ENCODE measurements at regions not wholly inside any gene's neighbourhood (a gene's known extent, or its start where the extent isn't known, plus 50 kb on each side); places are given as distances from the start of the nearest gene placed in this dataset.
A peak's percentile ranks its signal among the peaks of the same experiment; 100 is the strongest.

DNA sequence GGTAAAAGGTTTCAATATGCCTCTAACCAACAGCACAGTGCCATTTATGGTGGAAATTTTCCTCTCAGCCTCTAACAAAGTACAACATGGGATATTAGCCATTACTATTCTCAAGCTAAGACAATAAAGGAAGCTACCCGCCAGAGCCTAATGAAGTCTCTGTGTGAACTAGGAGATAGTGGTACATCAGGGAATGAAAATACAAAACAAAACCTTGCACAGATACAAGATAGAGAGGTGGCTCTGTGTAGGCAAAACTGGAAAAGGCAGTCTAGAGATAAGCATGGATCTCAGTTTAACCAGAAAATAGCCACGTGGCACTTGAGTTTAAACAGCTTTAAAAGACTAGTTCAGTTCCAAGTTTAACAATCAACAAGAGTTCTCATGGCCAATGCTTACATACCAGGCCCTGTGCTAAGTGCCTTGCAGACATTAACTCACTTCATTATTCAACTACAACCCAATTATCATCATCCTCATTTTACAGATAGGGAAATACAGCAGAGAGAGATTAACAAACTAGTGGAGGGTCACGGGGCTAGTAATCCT, 279.3 kb downstream of the IGSF11 start:
- H2BK12ac ChIP-seq (ENCODE audit: low read depth, low read length), result no peak overlapping the region
- H3K9ac ChIP-seq (replicated peaks in 1 of 4; ENCODE audit: extremely low read depth in 1 of 4, low read depth in 3 of 4, low read length in 3 of 4), result no peak overlapping the region
- no peaks in the 10 kb centered on the region for H3K79me2 ChIP-seq (ENCODE audit: control insufficient read depth in 1 of 2, insufficient read depth in 2 of 2, low read length in 2 of 2)
- H3K79me1 ChIP-seq (ENCODE audit: low read depth, low read length), result no peaks in the 10 kb centered on the region
- FAIRE-seq (no peak), DNase-seq (ENCODE audit: low read depth in 1 of 2, low spot score in 2 of 2) (no peak)
- H2AFZ ChIP-seq (ENCODE audit: low read length), result 0 out of 2 replicates have a peak overlapping the region, but pooled peaks have one; percentile 41
- no peaks in the 10 kb centered on the region for H3K4me1 ChIP-seq (replicated peaks in 1 of 4; ENCODE audit: control insufficient read depth in 3 of 4, insufficient read depth in 4 of 4, low read length in 3 of 4)
- no peak overlapping the region for H4K5ac ChIP-seq (ENCODE audit: insufficient read length, low read depth, low read length)
- no peaks in the 10 kb centered on the region for H3K23me2 ChIP-seq (ENCODE audit: low read depth, low read length)
- H2AK5ac ChIP-seq (ENCODE audit: low read depth, low read length), result no peak overlapping the region
- H3K9me3 ChIP-seq (ENCODE audit: insufficient read depth in 2 of 2, low read depth in 1 of 2, low read length in 1 of 2), result no peaks in the 10 kb centered on the region
- WGBS, 2 experiments (ENCODE audit: extremely low coverage in 1 of 2, insufficient coverage in 1 of 2, insufficient read length in 1 of 2, insufficient replicate concordance in 2 of 2, low coverage in 1 of 2, low lambda C conversion rate in 2 of 2, missing lambda C conversion rate in 1 of 2), result 87% methylated on average over 3 of the region's 3 CpGs; no CpG with 5 or more reads in 1 of the 2 experiments
- H3K36me3 ChIP-seq (ENCODE audit: control insufficient read depth in 2 of 4, insufficient read depth in 4 of 4, low read length in 3 of 4), result no peaks in the 10 kb centered on the region
- no peak overlapping the region for H3K56ac ChIP-seq (replicated peaks; ENCODE audit: insufficient read length, low read depth, low read length)
- ChIA-PET POLR2A (ENCODE audit: partially characterized antibody) (no interaction called here), CTCF (ENCODE audit: partially characterized antibody) (interaction anchor here (0.6 to 1.4 kb wide), 3 partner anchors 19 to 26 kb away, joined by 3 to 5 read pairs (median 3); no protein-coding TSS in a partner anchor)
- H4K91ac ChIP-seq (replicated peaks; ENCODE audit: insufficient read length, low read length), result no peak overlapping the region
- no peak overlapping the region for H2BK5ac ChIP-seq (ENCODE audit: low read depth, low read length)
- H3K4ac ChIP-seq (replicated peaks; ENCODE audit: insufficient read length, low read depth, low read length), result no peak overlapping the region
- H4K20me1 ChIP-seq (replicated peaks in 1 of 2; ENCODE audit: control insufficient read depth in 1 of 2, insufficient read depth in 2 of 2, low read length in 2 of 2), result no peaks in the 10 kb centered on the region
- H3K27me3 ChIP-seq (replicated peaks in 1 of 4; ENCODE audit: control insufficient read depth in 3 of 4, extremely low read depth in 1 of 4, insufficient read depth in 3 of 4, low read length in 3 of 4), result no peaks in the 10 kb centered on the region
- no peak overlapping the region for H2BK120ac ChIP-seq (replicated peaks; ENCODE audit: low read depth, low read length)
- H3K23ac ChIP-seq (ENCODE audit: insufficient read length), result no peak overlapping the region
- H3K18ac ChIP-seq (ENCODE audit: extremely low read depth, low read length), result no peak overlapping the region
- H3K4me2 ChIP-seq (ENCODE audit: insufficient read depth in 1 of 2, low read depth in 2 of 2, low read length in 2 of 2), result no peak overlapping the region
- H2BK20ac ChIP-seq (ENCODE audit: low read length), result no peak overlapping the region
- H3K4me3 ChIP-seq (ENCODE audit: extremely low read depth in 1 of 4, insufficient read depth in 2 of 4, low read depth in 3 of 4, low read length in 4 of 4), result no peak overlapping the region
- H4K8ac ChIP-seq (ENCODE audit: extremely low read depth, insufficient read depth, low read length), result no peak overlapping the region
- no peak overlapping the region for H2BK15ac ChIP-seq (ENCODE audit: low read length)
- H3K14ac ChIP-seq (ENCODE audit: insufficient read length), result no peak overlapping the region
- H3K27ac ChIP-seq (ENCODE audit: low read depth, low read length), result no peak overlapping the region
- no peak for TF ChIP-seq BRCA1 (IDR thresholded peaks at IDR 0.05; ENCODE audit: low read depth, low read length)
- no peak for TF ChIP-seq CBX5 (IDR thresholded peaks at IDR 0.05; ENCODE audit: low read depth, low read length)
- TF ChIP-seq TBP (IDR thresholded peaks at IDR 0.05; ENCODE audit: low read depth, low read length), result no peak
- TF ChIP-seq EZH2 (IDR thresholded peaks at IDR 0.05; ENCODE audit: low read depth, low read length, severe bottlenecking), result no peak
